GM21528 (cell line): ENCODE measurements at regions not wholly inside any gene's neighbourhood (a gene's known extent, or its start where the extent isn't known, plus 50 kb on each side); places are given as distances from the start of the nearest gene placed in this dataset.

Source experiments
- ATAC-seq: cut with Tn5 transposase; IDR thresholded peaks from one replicate; pipeline ENCODE4 v1.9.1; 2021; ENCODE audit warnings: mild to moderate bottlenecking, moderate library complexity; ENCODE audit not compliant: unreplicated experiment, low FRiP score

DNA sequence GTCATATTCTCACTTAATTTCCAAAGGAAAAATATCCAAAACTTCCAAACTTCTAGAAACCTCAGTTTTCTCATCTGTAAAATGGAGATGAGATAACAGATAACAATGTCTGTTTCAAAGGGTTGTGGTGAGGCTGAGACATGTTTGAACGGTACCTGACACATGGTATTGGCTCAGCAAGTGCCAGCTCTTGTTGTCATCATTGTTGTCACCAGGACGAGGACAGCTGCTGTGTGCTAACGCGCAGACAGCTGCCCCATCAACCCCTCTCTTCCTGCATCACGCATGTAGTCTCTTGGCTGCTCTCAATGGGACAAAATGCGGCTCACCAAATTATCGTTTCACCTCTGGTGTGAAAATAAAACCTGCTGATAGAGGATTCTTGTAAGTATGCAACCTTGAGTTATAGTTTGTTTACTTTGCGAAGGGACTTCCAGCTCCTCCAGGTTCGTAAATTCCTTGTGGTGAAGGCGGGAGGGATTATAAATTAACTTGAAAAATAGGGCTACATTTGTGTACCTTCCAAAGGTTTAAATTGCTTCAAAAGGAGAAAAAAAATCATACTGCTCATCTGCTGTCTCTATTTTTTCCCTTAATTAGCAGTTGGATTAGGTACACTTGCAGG, 605.4 kb downstream of the BCL11A start:
- ATAC-seq, result no peak

- ATAC-seq, result no peak
Observed at GRCh38 chr2:59947209-59947608, 606.2 kb downstream of the BCL11A start.

- ATAC-seq, result no peak
Observed at GRCh38 chr2:59939236-59939635, 614.2 kb downstream of the BCL11A start.

- no peak for ATAC-seq
Observed at GRCh38 chr2:59938181-59938580, 615.3 kb downstream of the BCL11A start.

DNA sequence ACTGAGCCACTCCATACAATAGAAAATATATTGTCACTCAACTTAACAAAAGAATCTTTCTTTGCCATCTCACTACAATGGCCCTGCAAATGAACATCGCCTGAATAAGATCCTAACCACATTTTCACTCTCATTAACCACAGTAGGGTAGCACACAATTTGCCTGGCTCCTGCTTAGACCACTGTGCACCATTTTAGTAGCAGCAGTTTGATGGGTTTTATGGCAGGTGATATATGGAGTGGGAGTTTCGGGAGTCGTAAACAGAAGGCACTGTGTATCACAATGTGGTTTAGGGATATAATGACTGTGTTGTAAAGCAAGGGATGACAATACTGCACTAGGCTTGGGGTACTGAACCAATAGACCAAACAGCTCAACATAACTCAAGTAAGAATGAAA, 617.4 kb downstream of the BCL11A start:
- ATAC-seq, result no peak

DNA sequence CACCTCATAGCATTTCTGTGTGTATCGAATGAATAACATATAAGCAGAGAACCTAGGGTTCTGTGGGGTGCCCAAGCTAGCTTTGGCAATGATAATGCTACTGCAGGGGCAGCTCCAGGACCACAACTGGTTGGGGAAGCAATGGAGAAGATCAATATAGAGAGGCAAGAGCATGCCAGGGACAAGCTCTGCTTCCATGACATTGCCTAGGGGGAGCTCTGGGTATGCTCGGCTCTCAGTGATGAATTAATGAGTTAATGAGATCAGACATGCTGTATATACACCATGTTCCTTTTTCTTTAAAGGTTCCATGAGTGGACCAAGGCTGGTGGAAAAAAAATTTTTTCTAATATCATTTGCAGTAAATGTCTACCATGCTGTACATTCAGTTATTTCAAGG, 618.4 kb downstream of the BCL11A start:
- ATAC-seq, result no peak

GRCh38 chr2:59933948-59934347, 619.5 kb downstream of the BCL11A start:
- ATAC-seq, result no peak

DNA sequence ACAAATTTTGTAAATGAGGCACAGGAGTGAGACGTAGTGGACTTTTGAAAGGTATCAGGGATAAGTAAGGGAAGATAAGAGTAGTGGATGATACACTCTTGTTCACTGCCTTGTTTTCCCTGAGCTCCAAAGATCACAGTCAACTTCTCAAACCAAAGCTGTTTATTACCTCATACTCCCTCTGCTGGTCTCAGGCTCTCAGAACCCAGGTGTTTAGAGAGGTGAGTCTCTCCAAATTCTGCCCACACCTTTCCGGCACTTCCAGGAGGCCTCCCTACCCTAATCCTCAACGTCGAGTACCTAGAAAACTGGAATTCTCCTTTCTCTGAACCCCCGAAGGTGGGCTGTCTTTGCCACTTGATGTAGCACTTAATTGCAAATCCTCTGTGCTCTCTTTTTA, 621.1 kb downstream of the BCL11A start:
- ATAC-seq, result no peak

DNA sequence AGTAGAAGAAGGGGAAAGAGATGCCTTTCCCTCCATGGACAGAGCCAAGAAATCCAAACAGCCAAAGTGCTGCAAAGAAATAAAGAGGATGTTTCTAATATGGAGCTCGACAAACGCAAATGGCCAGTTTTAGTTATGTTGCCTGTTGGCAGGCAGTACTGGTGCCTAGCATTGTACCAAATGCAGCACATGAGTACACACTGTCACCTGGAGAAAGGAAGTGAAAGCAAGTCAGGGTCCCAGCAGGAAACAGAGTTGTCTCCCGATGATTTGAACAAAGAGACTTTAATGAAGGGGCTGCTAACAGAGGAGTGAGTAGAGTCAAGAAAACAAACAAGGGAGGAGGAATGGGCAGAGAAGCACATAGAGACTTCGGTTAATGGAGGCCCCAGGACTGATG, 623.0 kb downstream of the BCL11A start:
- no peak for ATAC-seq

GRCh38 chr2:59926731-59927130, 626.7 kb downstream of the BCL11A start:
- no peak for ATAC-seq

DNA sequence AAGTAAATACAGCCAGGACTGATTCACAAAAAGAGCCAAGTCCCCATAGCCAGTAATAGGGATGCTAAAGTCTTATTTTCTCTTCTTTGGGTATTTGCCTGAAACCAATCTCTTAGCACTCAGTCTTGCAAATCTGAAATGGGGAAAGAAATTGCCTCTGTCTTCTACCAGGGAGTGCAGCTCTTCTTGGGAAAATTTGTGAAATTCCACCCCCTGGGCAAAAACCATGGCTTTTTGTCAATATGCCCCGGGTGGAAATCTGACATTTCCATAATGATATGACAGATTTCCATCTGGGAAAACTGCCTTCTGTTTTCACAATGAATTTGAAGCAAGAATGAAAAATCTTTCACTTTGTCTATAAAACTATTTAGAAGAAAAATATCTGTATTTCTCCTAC, 628.1 kb downstream of the BCL11A start:
- ATAC-seq, result no peak

- ATAC-seq, result no peak
Observed at GRCh38 chr2:59924346-59924745, 629.1 kb downstream of the BCL11A start.

- no peak for ATAC-seq
Observed at GRCh38 chr2:59922450-59922849, 631.0 kb downstream of the BCL11A start.

DNA sequence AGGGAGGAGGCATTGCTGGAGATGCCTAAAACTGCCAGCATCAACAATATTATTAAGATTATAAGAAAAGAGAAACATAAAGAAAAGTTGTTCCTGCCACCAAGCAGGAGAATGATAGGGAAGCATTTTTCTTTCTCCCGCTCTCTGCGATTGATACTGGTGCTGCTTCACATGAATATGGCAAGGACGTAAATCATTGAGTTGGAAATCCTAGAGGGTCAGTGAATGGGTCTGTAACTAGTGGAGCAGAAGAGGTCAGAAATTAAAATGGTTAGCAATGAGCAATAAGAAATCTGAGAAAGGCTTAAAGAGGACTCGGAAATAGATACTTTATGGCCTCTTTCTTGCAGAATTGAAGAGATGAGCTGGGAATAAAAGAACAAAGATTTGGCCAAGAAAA, 631.7 kb downstream of the BCL11A start:
- no peak for ATAC-seq

DNA sequence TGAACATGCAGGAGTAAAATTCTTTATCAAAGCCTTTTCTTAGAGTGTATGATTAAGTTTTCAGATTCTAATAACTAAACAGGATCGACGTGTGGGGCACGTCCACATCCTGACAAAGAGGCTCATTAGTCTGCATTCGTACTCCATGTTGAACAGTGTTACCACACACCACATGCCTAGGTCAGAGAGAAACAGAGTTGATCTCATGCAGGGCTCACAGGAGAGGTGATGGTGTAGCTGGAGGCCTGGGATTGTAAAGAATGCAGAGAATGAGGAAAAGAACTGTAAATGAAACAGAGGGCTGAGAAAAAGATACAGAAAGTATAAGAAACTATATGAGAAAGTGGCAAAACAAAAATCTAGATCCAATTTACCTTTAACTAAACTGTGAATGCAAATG, 632.5 kb downstream of the BCL11A start:
- ATAC-seq, result no peak

DNA sequence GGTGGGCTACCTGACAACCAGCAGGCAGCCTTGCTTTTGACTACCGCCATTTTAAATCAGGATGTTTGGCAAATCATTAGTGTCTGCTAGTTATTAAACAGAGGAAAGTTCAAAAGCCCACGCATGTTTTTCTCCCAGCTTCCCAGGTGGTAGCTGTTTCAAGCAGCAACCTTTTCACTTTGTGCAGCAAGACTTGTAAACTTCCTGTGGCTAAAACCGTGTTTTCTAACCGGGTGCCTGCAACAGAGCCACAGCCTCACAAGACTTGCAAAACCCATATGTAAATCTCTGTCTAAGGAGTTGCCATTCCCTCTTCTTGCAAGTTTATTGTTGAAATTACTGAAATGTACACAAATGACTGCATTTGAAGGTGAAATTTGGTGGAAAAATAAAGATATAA, 633.1 kb downstream of the BCL11A start:
- ATAC-seq, result no peak

- ATAC-seq, result no peak
Observed at GRCh38 chr2:59919579-59919978, 633.9 kb downstream of the BCL11A start.

GRCh38 chr2:59912042-59912441, 641.4 kb downstream of the BCL11A start:
- ATAC-seq, result no peak

- ATAC-seq, result no peak
Observed at GRCh38 chr2:59910166-59910565, 643.3 kb downstream of the BCL11A start.

- no peak for ATAC-seq
Observed at GRCh38 chr2:59909147-59909546, 644.3 kb downstream of the BCL11A start.

- no peak for ATAC-seq
Observed at GRCh38 chr2:59905731-59906130, 647.7 kb downstream of the BCL11A start.

DNA sequence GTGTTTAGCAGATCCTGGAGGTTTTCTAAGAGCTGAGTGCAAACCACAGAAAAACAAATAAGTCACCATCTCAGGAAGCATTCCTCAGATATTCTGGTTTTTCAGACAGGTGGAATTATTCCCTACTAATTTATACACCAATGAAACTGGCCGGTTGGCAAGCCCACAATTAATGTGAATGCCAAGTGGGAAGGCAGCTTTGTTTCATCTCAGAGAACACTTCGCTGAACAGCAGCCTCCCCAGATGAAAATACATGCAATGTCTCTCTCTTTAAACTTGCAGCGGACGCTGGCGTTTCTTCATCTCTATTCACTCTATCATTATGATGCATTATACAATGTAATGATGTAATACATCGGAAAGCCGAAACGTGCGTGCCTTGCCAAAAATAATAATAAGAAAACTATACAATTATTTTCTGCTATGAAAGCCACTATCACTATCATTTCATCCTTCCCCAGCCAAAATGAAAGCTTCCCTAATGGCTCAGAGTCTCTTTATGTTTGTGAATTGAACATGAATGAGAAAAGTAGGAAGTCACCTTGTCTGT, 649.4 kb downstream of the BCL11A start:
- ATAC-seq, result no peak
